HL-60 (cell line): ENCODE measurements at regions not wholly inside any gene's neighbourhood (a gene's known extent, or its start where the extent isn't known, plus 50 kb on each side); places are given as distances from the start of the nearest gene placed in this dataset.

Experiments used
- DNase-seq, 2 experiments: peaks; one replicate each; pipeline ENCODE4 v3.0.0-alpha.2; 2010 to 2020; ENCODE audit warnings: low read depth in 1 of 2, low spot score in 1 of 2
- H3K27ac ChIP-seq: fragments of 250-450 bp; sonication (Bioruptor Pico); replicated peaks from 2 replicates; pipeline ENCODE4 v1.5.1; 2020; ENCODE audit warnings: mild to moderate bottlenecking, moderate library complexity
- H3K27me3 ChIP-seq: fragments of 250-450 bp; sonication (Bioruptor Pico); 2 replicates; pipeline ENCODE4 v1.5.1; 2021; ENCODE audit warnings: mild to moderate bottlenecking, moderate library complexity; ENCODE audit not compliant: insufficient read depth, poor library complexity, severe bottlenecking
- H3K4me3 ChIP-seq: replicated peaks from 2 replicates; pipeline ENCODE4 v1.5.1; 2011; ENCODE audit warnings: mild to moderate bottlenecking, control low read depth, low read length; ENCODE audit not compliant: insufficient read depth
- CTCF ChIP-seq: IDR thresholded peaks from one replicate; pipeline ENCODE4 v1.5.1; 2011; ENCODE audit warnings: low read length, control low read depth, inconsistent platforms; ENCODE audit not compliant: insufficient read depth
- GABPA ChIP-seq: IDR thresholded peaks from 2 replicates; pipeline ENCODE4 v1.6.1; 2012; ENCODE audit warnings: low read depth
- POLR2AphosphoS5 ChIP-seq: IDR thresholded peaks from 2 replicates; pipeline ENCODE4 v1.6.1; 2012; ENCODE audit warnings: low read depth
- REST ChIP-seq: IDR thresholded peaks from 2 replicates; pipeline ENCODE4 v1.6.1; 2012; ENCODE audit warnings: low read depth; ENCODE audit not compliant: insufficient replicate concordance
- SPI1 ChIP-seq: IDR thresholded peaks from 2 replicates; pipeline ENCODE4 v1.6.1; 2012; ENCODE audit warnings: low read depth, mild to moderate bottlenecking, borderline replicate concordance

- no peak for TF ChIP-seq POLR2AphosphoS5
- no peak for TF ChIP-seq CTCF
- TF ChIP-seq SPI1, result no peak
- no peak for TF ChIP-seq GABPA
- TF ChIP-seq REST, result no peak
- H3K27me3 ChIP-seq, result no peaks in the 10 kb centered on the region
Observed at GRCh38 chr16:52713740-52714139, 166.8 kb upstream of the TOX3 start.

GRCh38 chr16:52709306-52709705, 162.4 kb upstream of the TOX3 start:
- no peak for DNase-seq
- H3K27ac ChIP-seq, result no peak overlapping the region
- H3K4me3 ChIP-seq, result no peak overlapping the region
- H3K27me3 ChIP-seq, result no peaks in the 10 kb centered on the region
- TF ChIP-seq SPI1, result no peak
- no peak for TF ChIP-seq CTCF
- TF ChIP-seq REST, result no peak
- no peak for TF ChIP-seq POLR2AphosphoS5
- TF ChIP-seq GABPA, result no peak

More at GRCh38 chr16:52713740-52714139, 166.8 kb upstream of the TOX3 start:
- no peak overlapping the region for H3K27ac ChIP-seq
- no peak overlapping the region for H3K4me3 ChIP-seq
- no peak for DNase-seq

GRCh38 chr16:52708476-52708875, 161.5 kb upstream of the TOX3 start:
- TF ChIP-seq GABPA, result no peak
- TF ChIP-seq CTCF, result no peak
- no peak for TF ChIP-seq REST
- TF ChIP-seq POLR2AphosphoS5, result no peak
- TF ChIP-seq SPI1, result no peak
- no peak for DNase-seq
- no peak overlapping the region for H3K27ac ChIP-seq
- H3K4me3 ChIP-seq, result no peak overlapping the region
- no peaks in the 10 kb centered on the region for H3K27me3 ChIP-seq
